ENCODE measurements at regions not wholly inside any gene's neighbourhood (a gene's known extent, or its start where the extent isn't known, plus 50 kb on each side); places are given as distances from the start of the nearest gene placed in this dataset.

DNA sequence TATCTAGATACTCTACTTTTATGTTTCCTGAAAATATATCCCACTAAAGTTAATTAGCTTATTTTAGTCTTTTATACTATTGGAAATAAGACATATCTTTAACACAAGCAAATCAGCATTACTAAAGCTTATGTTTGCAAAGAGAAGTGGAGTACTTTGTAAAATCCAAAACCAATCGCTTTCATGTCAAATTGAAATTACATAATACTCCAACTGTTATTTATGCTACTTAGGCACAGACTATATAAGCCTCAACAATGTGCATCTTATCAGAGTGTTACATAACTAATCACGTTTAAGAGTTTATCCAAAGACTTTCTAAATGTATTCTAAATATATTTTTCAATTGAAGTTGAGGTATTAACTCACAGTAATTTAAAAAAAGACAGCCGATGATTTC is 200.0 kb downstream of the PCDH20 start:
- TF ChIP-seq, protein P1, sequence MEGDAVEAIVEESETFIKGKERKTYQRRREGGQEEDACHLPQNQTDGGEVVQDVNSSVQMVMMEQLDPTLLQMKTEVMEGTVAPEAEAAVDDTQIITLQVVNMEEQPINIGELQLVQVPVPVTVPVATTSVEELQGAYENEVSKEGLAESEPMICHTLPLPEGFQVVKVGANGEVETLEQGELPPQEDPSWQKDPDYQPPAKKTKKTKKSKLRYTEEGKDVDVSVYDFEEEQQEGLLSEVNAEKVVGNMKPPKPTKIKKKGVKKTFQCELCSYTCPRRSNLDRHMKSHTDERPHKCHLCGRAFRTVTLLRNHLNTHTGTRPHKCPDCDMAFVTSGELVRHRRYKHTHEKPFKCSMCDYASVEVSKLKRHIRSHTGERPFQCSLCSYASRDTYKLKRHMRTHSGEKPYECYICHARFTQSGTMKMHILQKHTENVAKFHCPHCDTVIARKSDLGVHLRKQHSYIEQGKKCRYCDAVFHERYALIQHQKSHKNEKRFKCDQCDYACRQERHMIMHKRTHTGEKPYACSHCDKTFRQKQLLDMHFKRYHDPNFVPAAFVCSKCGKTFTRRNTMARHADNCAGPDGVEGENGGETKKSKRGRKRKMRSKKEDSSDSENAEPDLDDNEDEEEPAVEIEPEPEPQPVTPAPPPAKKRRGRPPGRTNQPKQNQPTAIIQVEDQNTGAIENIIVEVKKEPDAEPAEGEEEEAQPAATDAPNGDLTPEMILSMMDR (IDR thresholded peaks at IDR 0.05): no peak
- no peak for TF ChIP-seq EP300 (IDR thresholded peaks at IDR 0.05; ENCODE audit: low read depth)

Measured in transverse colon (tissue), 3 donors.